GM12891 (cell line): ENCODE measurements at regions not wholly inside any gene's neighbourhood (a gene's known extent, or its start where the extent isn't known, plus 50 kb on each side); places are given as distances from the start of the nearest gene placed in this dataset.

Experiments used
- POLR2A ChIP-seq: IDR thresholded peaks from 2 replicates; pipeline ENCODE4 v1.6.1; 2011; ENCODE audit warnings: low read depth, low read length, control low read depth
- POLR2AphosphoS5 ChIP-seq: IDR thresholded peaks from 2 replicates; pipeline ENCODE4 v1.6.1; 2011; ENCODE audit warnings: low read depth, low read length, control low read depth
- TAF1 ChIP-seq: IDR thresholded peaks from 2 replicates; pipeline ENCODE4 v1.6.1; 2011; ENCODE audit warnings: low read depth, low read length, control low read depth

DNA sequence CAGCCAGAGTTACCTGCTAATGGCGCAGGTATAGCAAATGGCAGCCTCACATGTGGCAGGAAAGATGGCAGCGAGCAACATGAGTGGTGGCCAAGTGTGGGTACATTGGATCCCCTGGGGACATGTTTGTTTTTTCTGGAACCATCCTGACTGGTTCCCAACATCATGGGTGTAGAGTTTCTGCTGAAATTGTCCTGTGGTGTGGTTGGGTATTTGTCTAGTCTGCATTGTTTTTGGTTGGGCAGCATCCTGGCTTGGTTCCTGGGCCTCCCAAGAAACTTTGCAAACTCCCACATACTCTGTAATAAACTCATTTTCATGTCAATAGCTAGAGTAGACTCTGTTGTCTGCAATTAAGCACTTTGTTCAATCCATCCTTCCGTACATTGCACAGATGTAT, 282.6 kb downstream of the CDC5L start:
- TF ChIP-seq POLR2A (no peak), POLR2AphosphoS5 (no peak), TAF1 (no peak)
